Astrocyte (in vitro differentiated cells and primary cell): ENCODE measurements at regions not wholly inside any gene's neighbourhood (a gene's known extent, or its start where the extent isn't known, plus 50 kb on each side); places are given as distances from the start of the nearest gene placed in this dataset.

ENCODE experiments used
- DNase-seq: peaks from one replicate; pipeline ENCODE4 v3.0.0-alpha.2; 2010; ENCODE audit warnings: low read depth
- FAIRE-seq: peaks from 2 replicates; lab custom pipeline; 2011; peaks lifted over from hg19 to GRCh38; lab: Jason Lieb, UNC
- H2AFZ ChIP-seq: 2 replicates; pipeline ENCODE4 v1.6.0; 2012; ENCODE audit warnings: low read depth, low read length, inconsistent platforms
- H3K27ac ChIP-seq: 2 replicates; pipeline ENCODE4 v1.5.1; 2011; ENCODE audit warnings: low read depth, low read length, inconsistent platforms
- H3K27me3 ChIP-seq: 2 replicates; pipeline ENCODE4 v1.6.0; 2011; ENCODE audit warnings: low read length, inconsistent platforms; ENCODE audit not compliant: insufficient read depth
- H3K36me3 ChIP-seq: 2 replicates; pipeline ENCODE4 v1.5.1; 2011; ENCODE audit warnings: low read length, inconsistent platforms; ENCODE audit not compliant: insufficient read depth
- H3K4me1 ChIP-seq: 2 replicates; pipeline ENCODE4 v1.5.1; 2011; ENCODE audit warnings: low read length, inconsistent platforms; ENCODE audit not compliant: insufficient read depth
- H3K4me2 ChIP-seq: 2 replicates; pipeline ENCODE4 v1.6.0; 2012; ENCODE audit warnings: low read length, inconsistent platforms
- H3K4me3 ChIP-seq: 2 replicates; pipeline ENCODE4 v1.5.1; 2011; ENCODE audit warnings: low read depth, mild to moderate bottlenecking, low read length, inconsistent platforms; ENCODE audit not compliant: insufficient read depth
- H3K79me2 ChIP-seq: 2 replicates; pipeline ENCODE4 v1.6.0; 2012; ENCODE audit warnings: mild to moderate bottlenecking, low read length, inconsistent platforms; ENCODE audit not compliant: insufficient read depth
- H3K9ac ChIP-seq: 2 replicates; pipeline ENCODE4 v1.6.0; 2012; ENCODE audit warnings: mild to moderate bottlenecking, low read length, inconsistent platforms
- H3K9me3 ChIP-seq: 2 replicates; pipeline ENCODE4 v1.5.1; 2012; ENCODE audit warnings: low read depth, mild to moderate bottlenecking, low read length, inconsistent platforms; ENCODE audit not compliant: insufficient read depth
- H4K20me1 ChIP-seq: 2 replicates; pipeline ENCODE4 v1.6.0; 2012; ENCODE audit warnings: low read length, inconsistent platforms; ENCODE audit not compliant: insufficient read depth
- H3K27ac Mint-ChIP-seq: one replicate; pipeline ENCODE4 v1.8.0; 2021; ENCODE audit warnings: mild to moderate bottlenecking, mixed read lengths; ENCODE audit not compliant: unreplicated experiment
- H3K27me3 Mint-ChIP-seq: one replicate; pipeline ENCODE4 v1.8.0; 2021; ENCODE audit warnings: low read depth, mixed read lengths; ENCODE audit not compliant: unreplicated experiment
- H3K36me3 Mint-ChIP-seq: one replicate; pipeline ENCODE4 v1.8.0; 2021; ENCODE audit warnings: low read depth, mixed read lengths; ENCODE audit not compliant: unreplicated experiment
- H3K4me1 Mint-ChIP-seq: one replicate; pipeline ENCODE4 v1.8.0; 2021; ENCODE audit warnings: low read depth, mixed read lengths; ENCODE audit not compliant: unreplicated experiment
- H3K4me3 Mint-ChIP-seq: one replicate; pipeline ENCODE4 v1.8.0; 2021; ENCODE audit warnings: mild to moderate bottlenecking, moderate library complexity, mixed read lengths; ENCODE audit not compliant: unreplicated experiment
- H3K9me3 Mint-ChIP-seq: one replicate; pipeline ENCODE4 v1.8.0; 2021; ENCODE audit warnings: mild to moderate bottlenecking, mixed read lengths; ENCODE audit not compliant: unreplicated experiment
- EZH2 ChIP-seq: IDR thresholded peaks from 2 replicates; pipeline ENCODE4 v1.6.1; 2012; ENCODE audit warnings: mild to moderate bottlenecking, low read length, inconsistent platforms; ENCODE audit not compliant: insufficient read depth
- TF ChIP-seq, protein P1 (sequence below): IDR thresholded peaks from 2 replicates; pipeline ENCODE4 v1.5.1; 2011; ENCODE audit warnings: low read depth, mild to moderate bottlenecking, inconsistent platforms, low read length, moderate library complexity; ENCODE audit not compliant: insufficient read depth

DNA sequence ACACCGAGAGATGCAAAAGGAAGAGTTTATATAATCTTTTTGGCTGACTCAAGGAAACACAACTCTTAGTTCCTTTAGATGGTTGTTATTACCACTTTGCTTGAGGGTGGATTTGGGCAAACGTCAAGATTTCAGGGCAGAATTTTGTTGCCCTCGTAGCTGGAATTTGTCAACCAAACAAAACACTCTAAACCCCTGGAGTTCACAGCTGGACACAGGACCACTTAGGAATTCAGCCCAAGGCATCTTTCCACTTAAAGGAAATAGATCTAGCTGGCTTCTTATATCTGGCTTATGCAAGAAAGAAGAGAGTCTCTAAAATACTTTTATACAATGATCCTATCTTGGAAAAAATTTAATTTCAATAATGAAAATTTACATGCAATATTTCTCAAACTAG, 237.8 kb upstream of the LRIG3 start:
- Histone ChIP-seq H4K20me1 (no peaks in the 10 kb centered on the region), H3K27me3 (no peaks in the 10 kb centered on the region), H3K79me2 (no peaks in the 10 kb centered on the region), H3K4me1 (no peaks in the 10 kb centered on the region), H3K9me3 (no peaks in the 10 kb centered on the region), H3K4me3 (no peak overlapping the region), H3K36me3 (no peaks in the 10 kb centered on the region), H2AFZ (no peak overlapping the region), H3K9ac (no peak overlapping the region), H3K4me2 (no peak overlapping the region), H3K27ac (no peak overlapping the region)
- DNase-seq (no peak), FAIRE-seq (no peak)
- no peak for TF ChIP-seq EZH2
- TF ChIP-seq, protein P1, sequence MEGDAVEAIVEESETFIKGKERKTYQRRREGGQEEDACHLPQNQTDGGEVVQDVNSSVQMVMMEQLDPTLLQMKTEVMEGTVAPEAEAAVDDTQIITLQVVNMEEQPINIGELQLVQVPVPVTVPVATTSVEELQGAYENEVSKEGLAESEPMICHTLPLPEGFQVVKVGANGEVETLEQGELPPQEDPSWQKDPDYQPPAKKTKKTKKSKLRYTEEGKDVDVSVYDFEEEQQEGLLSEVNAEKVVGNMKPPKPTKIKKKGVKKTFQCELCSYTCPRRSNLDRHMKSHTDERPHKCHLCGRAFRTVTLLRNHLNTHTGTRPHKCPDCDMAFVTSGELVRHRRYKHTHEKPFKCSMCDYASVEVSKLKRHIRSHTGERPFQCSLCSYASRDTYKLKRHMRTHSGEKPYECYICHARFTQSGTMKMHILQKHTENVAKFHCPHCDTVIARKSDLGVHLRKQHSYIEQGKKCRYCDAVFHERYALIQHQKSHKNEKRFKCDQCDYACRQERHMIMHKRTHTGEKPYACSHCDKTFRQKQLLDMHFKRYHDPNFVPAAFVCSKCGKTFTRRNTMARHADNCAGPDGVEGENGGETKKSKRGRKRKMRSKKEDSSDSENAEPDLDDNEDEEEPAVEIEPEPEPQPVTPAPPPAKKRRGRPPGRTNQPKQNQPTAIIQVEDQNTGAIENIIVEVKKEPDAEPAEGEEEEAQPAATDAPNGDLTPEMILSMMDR, result no peak
- Mint-ChIP-seq H3K36me3 (no peaks in the 10 kb centered on the region), H3K4me1 (no peaks in the 10 kb centered on the region), H3K27ac (no peak overlapping the region), H3K4me3 (no peak overlapping the region), H3K9me3 (peaks cover 13% of the 10 kb centered on the region), H3K27me3 (no peaks in the 10 kb centered on the region)

DNA sequence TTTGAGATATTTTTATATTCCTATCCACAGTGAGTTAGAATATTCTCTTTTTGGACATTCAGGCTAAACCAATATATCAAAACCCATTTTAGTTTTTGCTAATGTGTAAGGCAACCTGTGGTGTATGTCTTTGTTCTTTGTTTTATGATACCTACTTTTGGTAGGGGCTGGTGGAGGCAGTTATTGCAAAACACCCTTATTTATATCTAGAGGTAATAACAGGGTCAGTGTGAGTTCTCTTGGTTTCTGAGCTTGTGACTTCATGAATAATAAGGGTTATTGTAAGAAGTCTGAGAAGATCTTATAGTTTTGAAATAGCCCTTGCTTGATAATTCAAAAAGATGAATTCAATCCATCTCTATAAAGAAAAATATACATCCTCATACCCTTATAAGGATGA, 235.1 kb upstream of the LRIG3 start:
- Histone ChIP-seq H3K9me3 (no peaks in the 10 kb centered on the region), H3K79me2 (no peaks in the 10 kb centered on the region), H3K27ac (no peak overlapping the region), H3K4me1 (peaks cover 3% of the 10 kb centered on the region), H3K36me3 (no peaks in the 10 kb centered on the region), H3K27me3 (no peaks in the 10 kb centered on the region), H2AFZ (no peak overlapping the region), H4K20me1 (no peaks in the 10 kb centered on the region), H3K4me3 (no peak overlapping the region), H3K9ac (no peak overlapping the region), H3K4me2 (no peak overlapping the region)
- no peaks in the 10 kb centered on the region for H3K27me3 Mint-ChIP-seq
- TF ChIP-seq EZH2, result no peak
- TF ChIP-seq, protein P1, result no peak
- DNase-seq (no peak), FAIRE-seq (no peak)
- no peaks in the 10 kb centered on the region for H3K36me3 Mint-ChIP-seq
- H3K9me3 Mint-ChIP-seq, result peaks cover 22% of the 10 kb centered on the region
- no peak overlapping the region for H3K4me3 Mint-ChIP-seq
- peaks cover 5% of the 10 kb centered on the region for H3K4me1 Mint-ChIP-seq
- no peak overlapping the region for H3K27ac Mint-ChIP-seq

DNA sequence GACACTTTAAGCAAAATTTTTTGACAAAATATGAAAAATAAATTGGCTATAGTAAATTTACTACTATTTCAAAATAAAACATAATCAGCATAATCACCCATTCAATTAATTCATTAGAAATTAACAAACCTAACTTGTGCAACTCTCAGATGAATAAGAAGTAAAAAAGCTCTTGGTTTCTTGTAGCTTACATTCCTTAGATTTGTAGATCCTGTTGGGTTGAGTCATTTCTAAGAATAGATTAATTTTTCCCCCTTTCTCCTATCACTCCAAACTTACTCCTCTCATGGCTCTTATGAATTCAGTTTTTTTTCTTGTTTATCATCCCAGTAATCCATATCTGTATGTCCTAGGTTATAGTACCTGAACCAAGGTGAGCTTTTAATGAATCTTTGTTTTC, 230.9 kb upstream of the LRIG3 start:
- peak overlapping the region; percentile 9 for H3K4me2 ChIP-seq
- no peaks in the 10 kb centered on the region for H3K9me3 ChIP-seq
- H3K27me3 ChIP-seq, result no peaks in the 10 kb centered on the region
- FAIRE-seq (peak; percentile 55), DNase-seq (peak; percentile 62)
- no peak overlapping the region for H3K27ac ChIP-seq
- peak overlapping the region; percentile 74 for H3K27ac Mint-ChIP-seq
- H3K4me3 Mint-ChIP-seq, result no peak overlapping the region
- no peak overlapping the region for H3K4me3 ChIP-seq
- H3K36me3 ChIP-seq, result no peaks in the 10 kb centered on the region
- H3K9ac ChIP-seq, result no peak overlapping the region
- H3K27me3 Mint-ChIP-seq, result no peaks in the 10 kb centered on the region
- no peaks in the 10 kb centered on the region for H3K36me3 Mint-ChIP-seq
- no peaks in the 10 kb centered on the region for H4K20me1 ChIP-seq
- H3K79me2 ChIP-seq, result no peaks in the 10 kb centered on the region
- H3K4me1 Mint-ChIP-seq, result peaks cover 5% of the 10 kb centered on the region
- no peak for TF ChIP-seq EZH2
- TF ChIP-seq, protein P1, result no peak
- H3K4me1 ChIP-seq, result peaks cover 3% of the 10 kb centered on the region
- no peak overlapping the region for H2AFZ ChIP-seq
- peaks cover 22% of the 10 kb centered on the region for H3K9me3 Mint-ChIP-seq
